K562 (cell line): ENCODE measurements at regions not wholly inside any gene's neighbourhood (a gene's known extent, or its start where the extent isn't known, plus 50 kb on each side); places are given as distances from the start of the nearest gene placed in this dataset.

Experiments
- ATAC-seq: fragments of 200-7000 bp; cut with Tn5 transposase; 3 replicates; pipeline ENCODE4 v1.9.1; 2020; ENCODE audit warnings: moderate library complexity
- BruUV-seq: library from RNA; stranded (reverse); fragments of 400-500 nt; replicated peaks from 2 replicates; lab custom pipeline; 2021; lab: Mats Ljungman, UMichigan
- CTCF ChIA-PET: fragments of 300-600 bp; formaldehyde crosslinking; extraction: SDS; loops from one replicate; lab custom pipeline; 2021; ENCODE audit warnings: low intra/inter-chr PET ratio; lab: Yijun Ruan, JAX
- POLR2A ChIA-PET: fragments of 300-600, 350-650 bp; sonication (Branson Sonifier 250); formaldehyde crosslinking; extraction: SDS; loops from one replicate; lab custom pipeline; 2021; ENCODE audit warnings: antibody characterized with exemption, inconsistent platforms; lab: Yijun Ruan, JAX
- DNase-seq, 4 experiments: peaks; one replicate each; pipeline versions ENCODE4 v3.0.0 to v3.0.0-alpha.2; 2011 to 2018; ENCODE audit warnings: low spot score in 3 of 4, mixed read lengths in 3 of 4; ENCODE audit errors: extremely low read depth in 1 of 4
- FAIRE-seq: peaks from 2 replicates; lab custom pipeline; 2011; peaks lifted over from hg19 to GRCh38; lab: Jason Lieb, UNC
- H2AFZ ChIP-seq: 2 replicates; pipeline ENCODE4 v1.6.0; 2011; ENCODE audit warnings: low read depth, low read length, control low read depth, inconsistent platforms
- H3K27ac ChIP-seq: fragments of 200-600 bp; 3 replicates; pipeline ENCODE4 v1.8.0; 2011; ENCODE audit warnings: low read depth, mild to moderate bottlenecking, control low read depth, inconsistent platforms, low read length, moderate library complexity, mixed read lengths; ENCODE audit errors: extremely low read depth
- H3K27me3 ChIP-seq, 2 experiments: fragments of 300-600 bp in 1 of 2; 2 replicates in 1 of 2; 3 replicates in 1 of 2; pipeline versions ENCODE4 v1.6.0 to v1.8.0; 2011; ENCODE audit warnings: inconsistent platforms in 2 of 2, low read length in 2 of 2, mild to moderate bottlenecking in 1 of 2, mixed read lengths in 1 of 2, moderate library complexity in 1 of 2; ENCODE audit not compliant: control insufficient read depth in 2 of 2, insufficient read depth in 2 of 2
- H3K36me3 ChIP-seq: fragments of 300-600 bp; 3 replicates; pipeline ENCODE4 v1.8.0; 2011; ENCODE audit warnings: mild to moderate bottlenecking, low read length, inconsistent platforms; ENCODE audit not compliant: control insufficient read depth, insufficient read depth
- H3K4me1 ChIP-seq, 2 experiments: fragments of 200-600 bp in 1 of 2; replicated peaks in 1 of 2; 2 replicates in 1 of 2; 3 replicates in 1 of 2; pipeline versions ENCODE4 v1.5.1 to v1.8.0; 2011; ENCODE audit warnings: inconsistent platforms in 2 of 2, low read length in 2 of 2, mild to moderate bottlenecking in 1 of 2, mixed read lengths in 1 of 2, moderate library complexity in 1 of 2; ENCODE audit not compliant: control insufficient read depth in 2 of 2, insufficient read depth in 2 of 2
- H3K4me2 ChIP-seq: 2 replicates; pipeline ENCODE4 v1.6.1; 2011; ENCODE audit warnings: low read length, control low read depth, inconsistent platforms, mixed read lengths; ENCODE audit not compliant: insufficient read depth
- H3K4me3 ChIP-seq: fragments of 200-600 bp; sonication (generic), shearing (Covaris generic); 2 replicates; pipeline ENCODE4 v1.5.1; 2016; ENCODE audit warnings: control low read depth, inconsistent platforms
- H3K79me2 ChIP-seq: fragments of 200-600 bp; 3 replicates; pipeline ENCODE4 v1.8.0; 2011; ENCODE audit warnings: low read length, inconsistent platforms; ENCODE audit not compliant: control insufficient read depth, insufficient read depth
- H3K9ac ChIP-seq, 2 experiments: 2 replicates each; pipeline versions ENCODE4 v1.6.0 to v1.6.1; 2011; ENCODE audit warnings: low read depth in 2 of 2, low read length in 2 of 2, control low read depth in 1 of 2, inconsistent platforms in 1 of 2, mild to moderate bottlenecking in 1 of 2, mixed read lengths in 1 of 2; ENCODE audit not compliant: insufficient read depth in 1 of 2
- H3K9me1 ChIP-seq: one replicate; pipeline ENCODE4 v1.6.0; 2011; ENCODE audit warnings: inconsistent platforms, mild to moderate bottlenecking, low read length, moderate library complexity; ENCODE audit not compliant: control insufficient read depth, insufficient read depth
- H3K9me3 ChIP-seq: replicated peaks from 2 replicates; pipeline ENCODE4 v1.5.1; 2011; ENCODE audit warnings: low read depth, low read length, inconsistent platforms; ENCODE audit not compliant: control insufficient read depth, insufficient read depth
- H4K20me1 ChIP-seq: replicated peaks from 2 replicates; pipeline ENCODE4 v1.6.1; 2011; ENCODE audit warnings: low read length, inconsistent platforms, mixed read lengths; ENCODE audit not compliant: control insufficient read depth, insufficient read depth
- C11orf30 ChIP-seq: fragments of 450-650 bp; IDR thresholded peaks from 2 replicates; pipeline ENCODE4 v1.6.1; 2016; ENCODE audit warnings: low read depth, mild to moderate bottlenecking
- MAFF ChIP-seq: IDR thresholded peaks from 2 replicates; pipeline ENCODE4 v1.6.1; 2012; ENCODE audit warnings: low read length, improper control_type of control experiment
- MAFG ChIP-seq: fragments of 450-650 bp; conservative IDR thresholded peaks from 2 replicates; pipeline ENCODE4 v1.6.1; 2016; ENCODE audit warnings: missing genetic modification characterization, missing compliant biosample characterization
- MAFK ChIP-seq: IDR thresholded peaks from 2 replicates; pipeline ENCODE4 v1.6.1; 2011; ENCODE audit warnings: low read length, improper control_type of control experiment
- NFIC ChIP-seq: fragments of 450-650 bp; IDR thresholded peaks from 2 replicates; pipeline ENCODE4 v1.6.1; 2017; ENCODE audit warnings: mild to moderate bottlenecking, inconsistent platforms
- NFYB ChIP-seq: IDR thresholded peaks from 2 replicates; pipeline ENCODE4 v1.6.1; 2011; ENCODE audit warnings: mild to moderate bottlenecking, moderate library complexity; ENCODE audit not compliant: insufficient read length; ENCODE audit errors: extremely low read depth
- RBBP5 ChIP-seq: fragments of 200-600 bp; sonication (generic); IDR thresholded peaks from 2 replicates; pipeline ENCODE4 v1.6.1; 2012; ENCODE audit warnings: borderline replicate concordance, mild to moderate bottlenecking, low read length, control low read depth, inconsistent platforms; ENCODE audit not compliant: insufficient read depth, poor library complexity, severe bottlenecking
- USF2 ChIP-seq: sonication (generic); formaldehyde crosslinking; IDR thresholded peaks from 2 replicates; pipeline ENCODE4 v1.5.0; 2020; ENCODE audit warnings: missing genetic modification reagents
- ZNF316 ChIP-seq: fragments of 450-650 bp; IDR thresholded peaks from 2 replicates; pipeline ENCODE4 v1.6.1; 2016
- WGBS: fragments of 100-300 bp; shearing (Covaris generic); methylation state at CpG from one replicate; pipeline ENCODE4 v1.1.6; 2016; ENCODE audit warnings: low coverage, mixed read lengths; ENCODE audit not compliant: insufficient coverage; ENCODE audit errors: missing lambda C conversion rate; 5-methylcytosine and 5-hydroxymethylcytosine counted together
- in situ Hi-C: fragments of 300-500 bp; cut with MboI; formaldehyde crosslinking; loops from 4 replicates; pipeline ENCODE4 v1.15.0; 2018; ENCODE audit warnings: inconsistent platforms, mixed read lengths
- intact Hi-C: fragments of 100-400 bp; cut with micrococcal nuclease; formaldehyde crosslinking; loops from 2 replicates; pipeline ENCODE4 v1.14.2; 2022
- TF ChIP-seq, protein P1 (sequence below), 3 experiments: IDR thresholded peaks in 2 of 3; conservative IDR thresholded peaks in 1 of 3; 2 replicates each; pipeline ENCODE4 v1.5.1; 2011 to 2012; ENCODE audit warnings: low read length in 3 of 3, mild to moderate bottlenecking in 3 of 3, control low read depth in 2 of 3, improper control_type of control experiment in 1 of 3, inconsistent platforms in 1 of 3, low read depth in 1 of 3, mixed read lengths in 1 of 3, moderate library complexity in 1 of 3; ENCODE audit not compliant: insufficient read depth in 2 of 3

DNA sequence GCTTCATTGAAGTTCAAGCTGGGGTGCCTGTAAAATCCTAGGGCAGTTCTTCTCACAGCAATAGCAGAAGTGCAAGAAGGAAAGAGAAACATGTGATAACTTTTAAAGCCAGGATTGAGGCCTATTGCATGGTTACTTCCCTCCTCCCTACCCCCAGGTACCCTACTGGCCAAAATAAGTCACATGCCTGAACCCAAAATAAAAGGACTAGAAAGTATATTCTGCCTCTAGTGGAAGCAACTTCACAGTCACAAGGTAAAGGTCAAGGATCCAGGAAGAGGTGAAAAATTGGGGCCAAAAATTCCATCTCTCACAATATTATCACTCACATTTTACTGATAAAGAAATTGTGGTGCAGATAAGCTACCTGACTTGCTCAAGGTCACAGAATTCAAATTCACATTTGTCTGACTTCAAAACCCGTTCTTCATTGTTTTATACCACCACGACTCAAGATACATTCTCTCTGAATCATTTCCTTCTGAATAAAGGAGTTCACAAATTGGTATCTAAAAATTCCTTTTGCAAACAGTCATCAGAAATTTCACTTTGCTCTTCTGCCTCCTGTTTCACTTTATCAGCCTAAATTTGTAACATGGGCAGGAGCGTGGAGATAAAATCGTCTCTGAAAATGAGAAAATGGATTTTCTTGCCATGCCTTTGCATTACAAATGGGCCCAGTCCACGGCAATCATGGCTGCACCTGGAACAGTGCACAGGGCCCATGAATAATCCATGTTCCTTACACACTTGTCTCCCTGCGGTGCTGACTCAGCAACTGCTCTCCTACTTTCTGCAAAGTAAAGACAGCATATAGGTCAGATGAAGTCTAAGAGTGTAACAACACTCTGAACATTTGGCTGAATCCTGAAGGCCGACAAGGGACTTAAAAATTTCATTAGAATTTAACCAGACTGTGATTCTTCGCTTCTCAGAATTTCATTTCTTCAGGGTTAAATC lies 485.3 kb upstream of the NFIA start:
- no peaks in the 10 kb centered on the region for H3K27me3 ChIP-seq
- no TSS peak for BruUV-seq
- no peaks in the 10 kb centered on the region for H4K20me1 ChIP-seq
- peak; percentile 67 for ATAC-seq
- no peak overlapping the region for H3K4me3 ChIP-seq
- FAIRE-seq = no peak
- intact Hi-C loops = no loop called here
- CTCF ChIA-PET = no interaction called here
- DNase-seq = peak in 2 of 4 experiments; percentile 22 to 29
- H3K9me1 ChIP-seq = no peaks in the 10 kb centered on the region
- in situ Hi-C loops = no loop called here
- peak; percentile 84 for TF ChIP-seq MAFK
- TF ChIP-seq, protein P1, sequence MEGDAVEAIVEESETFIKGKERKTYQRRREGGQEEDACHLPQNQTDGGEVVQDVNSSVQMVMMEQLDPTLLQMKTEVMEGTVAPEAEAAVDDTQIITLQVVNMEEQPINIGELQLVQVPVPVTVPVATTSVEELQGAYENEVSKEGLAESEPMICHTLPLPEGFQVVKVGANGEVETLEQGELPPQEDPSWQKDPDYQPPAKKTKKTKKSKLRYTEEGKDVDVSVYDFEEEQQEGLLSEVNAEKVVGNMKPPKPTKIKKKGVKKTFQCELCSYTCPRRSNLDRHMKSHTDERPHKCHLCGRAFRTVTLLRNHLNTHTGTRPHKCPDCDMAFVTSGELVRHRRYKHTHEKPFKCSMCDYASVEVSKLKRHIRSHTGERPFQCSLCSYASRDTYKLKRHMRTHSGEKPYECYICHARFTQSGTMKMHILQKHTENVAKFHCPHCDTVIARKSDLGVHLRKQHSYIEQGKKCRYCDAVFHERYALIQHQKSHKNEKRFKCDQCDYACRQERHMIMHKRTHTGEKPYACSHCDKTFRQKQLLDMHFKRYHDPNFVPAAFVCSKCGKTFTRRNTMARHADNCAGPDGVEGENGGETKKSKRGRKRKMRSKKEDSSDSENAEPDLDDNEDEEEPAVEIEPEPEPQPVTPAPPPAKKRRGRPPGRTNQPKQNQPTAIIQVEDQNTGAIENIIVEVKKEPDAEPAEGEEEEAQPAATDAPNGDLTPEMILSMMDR (IDR thresholded peaks at IDR 0.05 in 2 of 3, conservative IDR thresholded peaks at IDR 0.05 in 1 of 3; ENCODE audit: insufficient read depth in 2 of 3, low read depth in 1 of 3, low read length in 3 of 3) = peak in 1 of 3 experiments; percentile 22; a peak in 1 of 6 replicates
- peak; percentile 18 for TF ChIP-seq NFYB
- TF ChIP-seq MAFG = peak; percentile 79
- peak; percentile 85 for TF ChIP-seq C11orf30
- TF ChIP-seq NFIC = no peak
- no peak for TF ChIP-seq RBBP5
- TF ChIP-seq MAFF = peak; percentile 76
- TF ChIP-seq USF2 (CRISPR knock-in tag) = peak; percentile 18; the same call in 1 of the 2 replicates
- peak; percentile 83 for TF ChIP-seq ZNF316
- TF ChIP-seq, all 486 proteins: peak for 8
- H3K36me3 ChIP-seq = peaks cover 5% of the 10 kb centered on the region; the same call in 1 of the 3 replicates
- POLR2A ChIA-PET = no interaction called here
- H3K27ac ChIP-seq = no peak overlapping the region
- H2AFZ ChIP-seq = no peak overlapping the region
- WGBS = 36% methylated on average over 8 of the region's 8 CpGs
- H3K79me2 ChIP-seq = no peaks in the 10 kb centered on the region
- H3K9ac ChIP-seq = no peak overlapping the region
- H3K4me2 ChIP-seq = no peak overlapping the region
- no peaks in the 10 kb centered on the region for H3K9me3 ChIP-seq
- H3K4me1 ChIP-seq = peaks cover 0 to 6% of the 10 kb centered on the region in 2 experiments; a peak in 2 of 5 replicates
